Astrocyte of the cerebellum (primary cell): ENCODE measurements at regions not wholly inside any gene's neighbourhood (a gene's known extent, or its start where the extent isn't known, plus 50 kb on each side); places are given as distances from the start of the nearest gene placed in this dataset.
"Not testable (repeated sequence)": the region's sequence is repeated elsewhere in the genome, so short reads cannot be mapped to it uniquely, and the experiment has no call there.

Experiments used
- DNase-seq: peaks from one replicate; pipeline ENCODE4 v3.0.0-alpha.2; 2011; ENCODE audit warnings: low read depth
- H3K4me3 ChIP-seq: 2 replicates; pipeline ENCODE4 v1.5.1; 2011; ENCODE audit warnings: mild to moderate bottlenecking, low read depth, low read length, moderate library complexity
- CTCF ChIP-seq: IDR thresholded peaks from 2 replicates; pipeline ENCODE4 v1.5.1; 2012; ENCODE audit warnings: low read length, low read depth, moderate library complexity, mild to moderate bottlenecking; ENCODE audit errors: missing control alignments
- in situ Hi-C: cut with HindIII; loops from 2 replicates; pipeline ENCODE4 v1.10.0; 2017; ENCODE audit warnings: low sequenced_read_pairs

GRCh38 chr3:30321065-30321464, 285.3 kb upstream of the TGFBR2 start:
- DNase-seq: no peak
- TF ChIP-seq CTCF: no peak
- H3K4me3 ChIP-seq: no peak overlapping the region
- in situ Hi-C loops: no loop called here

- DNase-seq, in situ Hi-C loops, H3K4me3 ChIP-seq: not testable (repeated sequence)
These were observed 282.8 kb upstream of the TGFBR2 start for GRCh38 chr3:30323649-30324048.

- in situ Hi-C loops: no loop called here
- no peak overlapping the region for H3K4me3 ChIP-seq
- no peak for TF ChIP-seq CTCF
- DNase-seq: no peak
These were observed 281.8 kb upstream of the TGFBR2 start for GRCh38 chr3:30324587-30324986.

- DNase-seq, in situ Hi-C loops, H3K4me3 ChIP-seq: not testable (repeated sequence)
These were observed 278.4 kb upstream of the TGFBR2 start for GRCh38 chr3:30327976-30328375.

GRCh38 chr3:30328935-30329334, 277.5 kb upstream of the TGFBR2 start:
- DNase-seq, in situ Hi-C loops, H3K4me3 ChIP-seq: not testable (repeated sequence)

GRCh38 chr3:30331519-30331918, 274.9 kb upstream of the TGFBR2 start:
- in situ Hi-C loops: no loop called here
- TF ChIP-seq CTCF: no peak
- no peak for DNase-seq
- no peak overlapping the region for H3K4me3 ChIP-seq

- in situ Hi-C loops: no loop called here
- no peak for TF ChIP-seq CTCF
- H3K4me3 ChIP-seq: no peak overlapping the region
- DNase-seq: no peak
These were observed 274.0 kb upstream of the TGFBR2 start for GRCh38 chr3:30332196-30333021.

- H3K4me3 ChIP-seq: no peak overlapping the region
- in situ Hi-C loops: no loop called here
- no peak for DNase-seq
- no peak for TF ChIP-seq CTCF
These were observed 273.3 kb upstream of the TGFBR2 start for GRCh38 chr3:30333143-30333542.
